IMR-90 (cell line): ENCODE measurements at regions not wholly inside any gene's neighbourhood (a gene's known extent, or its start where the extent isn't known, plus 50 kb on each side); places are given as distances from the start of the nearest gene placed in this dataset.
A peak's percentile ranks its signal among the peaks of the same experiment; 100 is the strongest.

Experiments used
- ATAC-seq: fragments of 200-7000 bp; cut with Tn5 transposase; 2 replicates; pipeline ENCODE4 v1.9.1; 2020; ENCODE audit warnings: low read depth, mild to moderate bottlenecking, moderate library complexity
- BruUV-seq: library from RNA; stranded (reverse); fragments of 400-500 nt; replicated peaks from 2 replicates; lab custom pipeline; 2021; lab: Mats Ljungman, UMichigan
- CTCF ChIA-PET: fragments of 300-600 bp; formaldehyde crosslinking; extraction: SDS; loops from one replicate; lab custom pipeline; 2021; ENCODE audit warnings: antibody characterized with exemption; lab: Yijun Ruan, JAX
- POLR2A ChIA-PET: fragments of 300-600 bp; sonication (Branson Sonifier 250); formaldehyde crosslinking; loops from one replicate; lab custom pipeline; 2022; ENCODE audit warnings: antibody characterized with exemption; ENCODE audit not compliant: unreplicated experiment; lab: Charles Lee
- DNase-seq: peaks from one replicate; pipeline ENCODE4 v3.0.0; 2013
- H2AFZ ChIP-seq: replicated peaks from 2 replicates; pipeline ENCODE3; 2013; ENCODE audit warnings: low read length, mild to moderate bottlenecking; ENCODE audit not compliant: poor library complexity
- H2AK5ac ChIP-seq: 2 replicates; pipeline ENCODE4 v1.6.1; 2013; ENCODE audit warnings: low read depth, low read length, inconsistent platforms
- H2AK9ac ChIP-seq: replicated peaks from 2 replicates; pipeline ENCODE3; 2013; ENCODE audit warnings: mild to moderate bottlenecking, low read depth, low read length, moderate library complexity; ENCODE audit not compliant: poor library complexity
- H2BK120ac ChIP-seq: 2 replicates; pipeline ENCODE4 v1.6.1; 2013; ENCODE audit warnings: low read depth, low read length, inconsistent platforms
- H2BK15ac ChIP-seq: 3 replicates; pipeline ENCODE4 v1.6.1; 2013; ENCODE audit warnings: low read depth, low read length, inconsistent platforms
- H2BK20ac ChIP-seq: 2 replicates; pipeline ENCODE4 v1.6.1; 2013; ENCODE audit warnings: low read depth, mild to moderate bottlenecking, inconsistent platforms, low read length, moderate library complexity
- H2BK5ac ChIP-seq: 2 replicates; pipeline ENCODE4 v1.6.1; 2013; ENCODE audit warnings: mild to moderate bottlenecking, low read depth, low read length, inconsistent platforms; ENCODE audit not compliant: poor library complexity, severe bottlenecking
- H3K14ac ChIP-seq: replicated peaks from 2 replicates; pipeline ENCODE4 v1.6.1; 2013; ENCODE audit warnings: low read depth, low read length, inconsistent platforms
- H3K18ac ChIP-seq: 2 replicates; pipeline ENCODE4 v1.6.1; 2013; ENCODE audit warnings: low read depth, low read length, control low read depth
- H3K23ac ChIP-seq: 2 replicates; pipeline ENCODE4 v1.6.1; 2013; ENCODE audit warnings: low read depth, low read length, inconsistent platforms
- H3K27ac ChIP-seq: 2 replicates; pipeline ENCODE4 v1.5.1; 2013; ENCODE audit warnings: mild to moderate bottlenecking, control low read depth, low read length; ENCODE audit not compliant: insufficient read depth
- H3K27me3 ChIP-seq: 2 replicates; pipeline ENCODE4 v1.6.1; 2013; ENCODE audit warnings: low read length; ENCODE audit not compliant: control insufficient read depth, insufficient read depth
- H3K36me3 ChIP-seq: 2 replicates; pipeline ENCODE4 v1.6.1; 2013; ENCODE audit warnings: low read length, mixed read lengths; ENCODE audit not compliant: control insufficient read depth, insufficient read depth
- H3K4ac ChIP-seq: 2 replicates; pipeline ENCODE4 v1.6.1; 2013; ENCODE audit warnings: low read depth, low read length, inconsistent platforms
- H3K4me1 ChIP-seq: 2 replicates; pipeline ENCODE4 v1.6.1; 2013; ENCODE audit warnings: low read length, mixed read lengths; ENCODE audit not compliant: control insufficient read depth, insufficient read depth
- H3K4me2 ChIP-seq: 2 replicates; pipeline ENCODE4 v1.6.1; 2013; ENCODE audit warnings: low read depth, mild to moderate bottlenecking, control low read depth, low read length, moderate library complexity
- H3K4me3 ChIP-seq: 2 replicates; pipeline ENCODE4 v1.5.1; 2013; ENCODE audit warnings: low read depth, mild to moderate bottlenecking, control low read depth, low read length, moderate library complexity; ENCODE audit not compliant: insufficient read depth
- H3K56ac ChIP-seq: 2 replicates; pipeline ENCODE4 v1.6.1; 2013; ENCODE audit warnings: low read length, inconsistent platforms; ENCODE audit not compliant: insufficient read depth; ENCODE audit errors: extremely low read depth
- H3K79me1 ChIP-seq, 2 experiments: 2 replicates each; pipeline ENCODE4 v1.6.1; 2013; ENCODE audit warnings: low read length in 2 of 2, inconsistent platforms in 1 of 2, low read depth in 1 of 2
- H3K9ac ChIP-seq: 2 replicates; pipeline ENCODE4 v1.6.1; 2013; ENCODE audit warnings: low read depth, low read length, control low read depth
- H3K9me1 ChIP-seq: 2 replicates; pipeline ENCODE4 v1.6.1; 2013; ENCODE audit warnings: low read length, inconsistent platforms; ENCODE audit not compliant: insufficient read depth
- H3K9me3 ChIP-seq: 2 replicates; pipeline ENCODE4 v1.6.1; 2013; ENCODE audit warnings: low read length; ENCODE audit not compliant: control insufficient read depth, insufficient read depth
- H4K20me1 ChIP-seq: 2 replicates; pipeline ENCODE4 v1.6.1; 2013; ENCODE audit warnings: low read length, inconsistent platforms; ENCODE audit not compliant: insufficient read depth
- H4K5ac ChIP-seq: 2 replicates; pipeline ENCODE4 v1.6.1; 2013; ENCODE audit warnings: mild to moderate bottlenecking, low read depth, low read length, control low read depth
- H4K8ac ChIP-seq, 2 experiments: 2 replicates each; pipeline ENCODE4 v1.6.1; 2013; ENCODE audit warnings: low read depth in 2 of 2, low read length in 2 of 2, control low read depth in 1 of 2, inconsistent platforms in 1 of 2
- H4K91ac ChIP-seq: 2 replicates; pipeline ENCODE4 v1.6.1; 2013; ENCODE audit warnings: low read depth, low read length, inconsistent platforms; ENCODE audit not compliant: insufficient read depth
- BHLHE40 ChIP-seq: fragments of 150-350 bp; IDR thresholded peaks from 2 replicates; pipeline ENCODE4 v1.6.1; 2016; ENCODE audit warnings: mild to moderate bottlenecking, low read depth, low read length
- CEBPB ChIP-seq: IDR thresholded peaks from 2 replicates; pipeline ENCODE4 v1.6.1; 2012; ENCODE audit warnings: low read depth, low read length, improper control_type of control experiment
- CHD1 ChIP-seq: IDR thresholded peaks from 2 replicates; pipeline ENCODE4 v1.6.1; 2012; ENCODE audit warnings: low read depth, low read length, improper control_type of control experiment
- FOS ChIP-seq: fragments of 150-350 bp; IDR thresholded peaks from 2 replicates; pipeline ENCODE4 v1.6.1; 2016; ENCODE audit warnings: low read depth, low read length
- MAFK ChIP-seq: IDR thresholded peaks from 2 replicates; pipeline ENCODE4 v1.6.1; 2012; ENCODE audit warnings: low read depth, low read length, improper control_type of control experiment
- MAZ ChIP-seq: IDR thresholded peaks from 2 replicates; pipeline ENCODE4 v1.6.1; 2012; ENCODE audit warnings: low read depth, mild to moderate bottlenecking, low read length, improper control_type of control experiment, moderate library complexity, borderline replicate concordance
- NFE2L2 ChIP-seq: fragments of 150-350 bp; IDR thresholded peaks from 2 replicates; pipeline ENCODE4 v1.6.1; 2016; ENCODE audit warnings: low read depth, mild to moderate bottlenecking, low read length
- RAD21 ChIP-seq: IDR thresholded peaks from 2 replicates; pipeline ENCODE4 v1.6.1; 2012; ENCODE audit warnings: low read length, improper control_type of control experiment
- RCOR1 ChIP-seq: IDR thresholded peaks from 2 replicates; pipeline ENCODE4 v1.6.1; 2012; ENCODE audit warnings: mild to moderate bottlenecking, low read length, improper control_type of control experiment; ENCODE audit not compliant: insufficient replicate concordance
- RFX5 ChIP-seq: IDR thresholded peaks from 2 replicates; pipeline ENCODE4 v1.8.0; 2012; ENCODE audit warnings: low read depth, mild to moderate bottlenecking, low read length, moderate library complexity
- USF2 ChIP-seq: fragments of 150-350 bp; IDR thresholded peaks from 2 replicates; pipeline ENCODE4 v1.6.1; 2017; ENCODE audit warnings: mild to moderate bottlenecking, antibody characterized with exemption, low read length, low read depth
- WGBS, 2 experiments: methylation state at CpG; one replicate each; pipeline versions ENCODE4 v1.1.5 to v1.1.7; 2013; ENCODE audit warnings: missing lambda C conversion rate in 2 of 2; ENCODE audit not compliant: insufficient read length in 1 of 2; ENCODE audit errors: extremely low coverage in 2 of 2; 5-methylcytosine and 5-hydroxymethylcytosine counted together
- dilution Hi-C: fragments of 300-500 bp; cut with HindIII; formaldehyde crosslinking; loops from one replicate; pipeline ENCODE4 v1.14.3; 2018; ENCODE audit warnings: low sequenced_read_pairs; ENCODE audit not compliant: unreplicated experiment
- in situ Hi-C: fragments of 300-500 bp; cut with MboI; formaldehyde crosslinking; loops from 3 replicates; pipeline ENCODE4 v1.14.3; 2019; ENCODE audit warnings: low sequenced_read_pairs, inconsistent platforms, mixed read lengths
- intact Hi-C: fragments of 100-400 bp; cut with micrococcal nuclease; formaldehyde crosslinking; loops from 2 replicates; pipeline ENCODE4 v1.10.0; 2022

DNA sequence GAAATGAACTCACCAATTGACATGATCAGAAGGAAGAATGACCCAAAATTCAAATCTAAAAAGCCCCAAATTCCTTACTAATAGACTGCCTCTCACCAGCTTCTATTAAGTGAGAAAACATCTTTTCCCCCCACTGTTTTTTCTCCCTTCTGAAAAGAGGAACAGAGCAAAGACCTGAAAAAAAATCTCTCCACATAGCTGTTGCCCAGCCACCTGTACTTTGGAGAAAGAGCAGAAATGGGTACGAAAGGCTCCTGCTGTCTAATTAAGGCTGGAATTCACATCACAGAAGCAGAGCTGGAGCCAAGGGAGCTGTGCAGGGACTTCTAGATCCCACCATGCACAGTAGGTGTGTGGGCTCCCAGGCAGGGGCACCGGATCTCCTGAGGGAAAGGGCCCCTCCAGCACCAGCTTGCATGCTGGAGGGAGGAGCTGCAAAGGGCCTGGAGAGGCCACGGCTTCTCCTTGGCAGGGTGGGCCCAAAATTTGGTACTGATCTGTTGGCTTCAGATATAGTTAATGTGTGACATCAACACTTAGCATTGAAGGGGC is 73.2 kb upstream of the DUSP22 start (continued):
- TF ChIP-seq RFX5 (no peak), MAFK (no peak), RCOR1 (no peak), RAD21 (no peak)

- peak; percentile 88 for ATAC-seq
- intact Hi-C loops, result loop anchor here (5.0 kb wide), 1 partner anchor 73 kb away; the partner anchor contains the start of gene DUSP22
- CTCF ChIA-PET, result no interaction called here
Measured at GRCh38 chr6:219641-220198, 72.6 kb upstream of the DUSP22 start.

More at GRCh38 chr6:219641-220198, 72.6 kb upstream of the DUSP22 start:
- Histone ChIP-seq H2BK120ac (no peak overlapping the region), H2AK5ac (no peak overlapping the region), H4K8ac (no peak overlapping the region), H3K23ac (no peak overlapping the region), H3K9ac (no peak overlapping the region), H3K56ac (no peak overlapping the region), H2BK15ac (no peak overlapping the region; the same call in 2 of the 3 replicates), H3K79me1 (no peaks in the 10 kb centered on the region), H4K5ac (no peak overlapping the region), H2BK5ac (no peak overlapping the region), H3K18ac (no peak overlapping the region), H4K91ac (no peak overlapping the region), H2BK20ac (no peak overlapping the region), H3K4me3 (no peak overlapping the region), H3K14ac (no peak overlapping the region), H3K27me3 (no peaks in the 10 kb centered on the region), H3K4me1 (peaks cover 7% of the 10 kb centered on the region), H4K20me1 (no peaks in the 10 kb centered on the region), H3K9me3 (no peaks in the 10 kb centered on the region), H2AK9ac (no peak overlapping the region), H3K4ac (no peak overlapping the region), H3K4me2 (peak overlapping the region; percentile 75; the same call in 1 of the 2 replicates), H2AFZ (peak overlapping the region; percentile 76), H3K27ac (no peak overlapping the region), H3K9me1 (peaks cover 3% of the 10 kb centered on the region; the same call in 1 of the 2 replicates), H3K36me3 (no peaks in the 10 kb centered on the region)
- POLR2A ChIA-PET, result no interaction called here
- 16% methylated on average over 5 of the region's 17 CpGs; no CpG with 5 or more reads in 1 of the 2 experiments for WGBS, 2 experiments
- in situ Hi-C loops (no loop called here), dilution Hi-C loops (no loop called here)
- DNase-seq, result peak; percentile 66
- BruUV-seq, result no TSS peak
- TF ChIP-seq BHLHE40 (no peak), MAZ (peak; percentile 10; the same call in 1 of the 2 replicates), CEBPB (peak; percentile 80), NFE2L2 (peak; percentile 57; the same call in 1 of the 2 replicates), CHD1 (no peak), MAFK (peak; percentile 94), USF2 (no peak), FOS (peak; percentile 60)
